GM23338 (cell line): ENCODE measurements at regions not wholly inside any gene's neighbourhood (a gene's known extent, or its start where the extent isn't known, plus 50 kb on each side); places are given as distances from the start of the nearest gene placed in this dataset.

Source experiments
- ATAC-seq: fragments of 200-7000 bp; cut with Tn5 transposase; 3 replicates; pipeline ENCODE4 v1.9.1; 2020
- DNase-seq: peaks from one replicate; pipeline ENCODE4 v3.0.0-alpha.2; 2015; ENCODE audit warnings: low spot score
- H2AFZ ChIP-seq: fragments of 200-600 bp; sonication (generic); 2 replicates; pipeline ENCODE4 v1.8.0; 2016; ENCODE audit warnings: antibody characterized with exemption, mild to moderate bottlenecking, moderate library complexity
- H3F3A ChIP-seq: fragments of 200-600 bp; sonication (generic); replicated peaks from 2 replicates; pipeline ENCODE4 v1.8.0; 2017; ENCODE audit warnings: antibody characterized with exemption, mixed run types, low read depth
- H3K27ac ChIP-seq: fragments of 200-600 bp; sonication (generic); 2 replicates; pipeline ENCODE4 v1.6.1; 2016; ENCODE audit warnings: low read depth
- H3K27me3 ChIP-seq: fragments of 200-600 bp; sonication (generic); 2 replicates; pipeline ENCODE4 v1.8.0; 2016; ENCODE audit warnings: mild to moderate bottlenecking, mixed run types, moderate library complexity; ENCODE audit not compliant: insufficient read depth
- H3K36me3 ChIP-seq: fragments of 200-600 bp; sonication (generic); 2 replicates; pipeline ENCODE4 v1.8.0; 2016; ENCODE audit warnings: mild to moderate bottlenecking; ENCODE audit not compliant: insufficient read depth
- H3K4me1 ChIP-seq: fragments of 200-600 bp; sonication (generic); 2 replicates; pipeline ENCODE4 v1.8.0; 2016; ENCODE audit warnings: mild to moderate bottlenecking, moderate library complexity; ENCODE audit not compliant: insufficient read depth
- H3K4me2 ChIP-seq: fragments of 200-600 bp; sonication (generic); 2 replicates; pipeline ENCODE4 v1.7.1; 2017; ENCODE audit warnings: mixed run types
- H3K4me3 ChIP-seq: fragments of 200-600 bp; sonication (generic); 2 replicates; pipeline ENCODE4 v1.6.1; 2016; ENCODE audit warnings: mixed run types
- H3K79me2 ChIP-seq: fragments of 200-600 bp; sonication (generic); replicated peaks from 2 replicates; pipeline ENCODE4 v1.8.0; 2017; ENCODE audit warnings: mild to moderate bottlenecking; ENCODE audit not compliant: insufficient read depth
- H3K9me2 ChIP-seq: fragments of 200-600 bp; sonication (generic); 2 replicates; pipeline ENCODE4 v1.8.0; 2017; ENCODE audit not compliant: insufficient read depth
- H4K20me1 ChIP-seq: fragments of 200-600 bp; sonication (generic); replicated peaks from 2 replicates; pipeline ENCODE4 v1.8.0; 2017; ENCODE audit warnings: mild to moderate bottlenecking; ENCODE audit not compliant: insufficient read depth
- H3K27ac Mint-ChIP-seq: 2 replicates; pipeline ENCODE4 v1.8.0; 2020; ENCODE audit warnings: inconsistent platforms, mild to moderate bottlenecking, moderate library complexity, mixed read lengths
- H3K27me3 Mint-ChIP-seq: 3 replicates; pipeline ENCODE4 v1.8.0; 2022; ENCODE audit warnings: low read depth, mild to moderate bottlenecking, moderate library complexity, mixed read lengths, inconsistent platforms; ENCODE audit not compliant: insufficient read depth, poor library complexity
- H3K36me3 Mint-ChIP-seq: 3 replicates; pipeline ENCODE4 v1.8.0; 2021; ENCODE audit warnings: low read depth, mild to moderate bottlenecking, inconsistent platforms, moderate library complexity, mixed read lengths
- H3K4me1 Mint-ChIP-seq: 3 replicates; pipeline ENCODE4 v1.8.0; 2020; ENCODE audit warnings: mild to moderate bottlenecking, inconsistent platforms, mixed read lengths
- H3K4me3 Mint-ChIP-seq: 3 replicates; pipeline ENCODE4 v1.8.0; 2021; ENCODE audit warnings: moderate library complexity, mild to moderate bottlenecking, inconsistent platforms, mixed read lengths
- H3K9me3 Mint-ChIP-seq: 3 replicates; pipeline ENCODE4 v1.8.0; 2020; ENCODE audit warnings: moderate library complexity, mild to moderate bottlenecking, inconsistent platforms, mixed read lengths
- CREB1 ChIP-seq: fragments of 250-450 bp; sonication (Bioruptor Pico); IDR thresholded peaks from 2 replicates; pipeline ENCODE4 v1.5.0; 2020; ENCODE audit warnings: low read depth, mild to moderate bottlenecking, moderate library complexity
- CTCF ChIP-seq, 2 experiments: fragments of 200-600 bp in 1 of 2; sonication (generic) in 1 of 2; conservative IDR thresholded peaks; 2 replicates each; pipeline versions ENCODE4 v1.5.1 to v1.6.1; 2016 to 2017; ENCODE audit warnings: antibody characterized with exemption in 2 of 2, low read depth in 2 of 2, mild to moderate bottlenecking in 2 of 2, moderate library complexity in 1 of 2
- EZH2 ChIP-seq: fragments of 200-600 bp; sonication (generic); IDR thresholded peaks from one replicate; pipeline ENCODE4 v1.8.0; 2017; ENCODE audit warnings: antibody characterized with exemption, mild to moderate bottlenecking, low read depth; ENCODE audit not compliant: unreplicated experiment
- EZH2phosphoT487 ChIP-seq: fragments of 200-600 bp; sonication (generic); IDR thresholded peaks from one replicate; pipeline ENCODE4 v1.8.1; 2018; ENCODE audit warnings: antibody characterized with exemption; ENCODE audit not compliant: unreplicated experiment
- NANOG ChIP-seq: IDR thresholded peaks from 2 replicates; pipeline ENCODE4 v1.6.1; 2016; ENCODE audit warnings: antibody characterized with exemption, borderline replicate concordance
- POLR2AphosphoS5 ChIP-seq: IDR thresholded peaks from 2 replicates; pipeline ENCODE4 v1.6.1; 2016; ENCODE audit warnings: antibody characterized with exemption, low read depth
- REST ChIP-seq: IDR thresholded peaks from one replicate; pipeline ENCODE4 v1.6.1; 2018; ENCODE audit warnings: antibody characterized with exemption; ENCODE audit not compliant: unreplicated experiment
- STAT1 ChIP-seq: IDR thresholded peaks from one replicate; pipeline ENCODE4 v1.6.1; 2016; ENCODE audit warnings: antibody characterized with exemption; ENCODE audit not compliant: unreplicated experiment
- ZNF114 ChIP-seq: fragments of 250-450 bp; sonication (Bioruptor Pico); IDR thresholded peaks from 2 replicates; pipeline ENCODE4 v1.5.0; 2020; ENCODE audit warnings: mild to moderate bottlenecking, moderate library complexity
- ZNF462 ChIP-seq: fragments of 250-450 bp; sonication (Bioruptor Pico); IDR thresholded peaks from 2 replicates; pipeline ENCODE4 v1.5.0; 2020; ENCODE audit warnings: mild to moderate bottlenecking, moderate library complexity

- TF ChIP-seq REST (no peak), EZH2 (no peak), CTCF (conservative IDR thresholded peaks at IDR 0.05; ENCODE audit: low read depth in 2 of 2) (no peak)
Observed at GRCh38 chr6:91310178-91310577, 723.3 kb upstream of the MAP3K7 start (continued).

GRCh38 chr6:91305755-91306154 lies 718.9 kb upstream of the MAP3K7 start:
- no peaks in the 10 kb centered on the region for H3F3A ChIP-seq
- Mint-ChIP-seq H3K27me3 (peaks cover 27% of the 10 kb centered on the region), H3K36me3 (peaks cover 5% of the 10 kb centered on the region; the same call in 2 of the 3 replicates), H3K9me3 (peaks cover 11% of the 10 kb centered on the region; the same call in 2 of the 3 replicates), H3K4me3 (no peak overlapping the region), H3K4me1 (peaks cover 3% of the 10 kb centered on the region; the same call in 2 of the 3 replicates), H3K27ac (no peak overlapping the region)
- H3K4me1 ChIP-seq = 0 out of 2 replicates have a peak, but pooled peaks cover under 1% of the 10 kb centered on the region
- no peak overlapping the region for H3K4me3 ChIP-seq
- ATAC-seq (no peak), DNase-seq (no peak)
- no peak overlapping the region for H3K4me2 ChIP-seq
- peaks cover 48% of the 10 kb centered on the region for H3K27me3 ChIP-seq
- H3K36me3 ChIP-seq = no peaks in the 10 kb centered on the region
- H3K79me2 ChIP-seq = no peaks in the 10 kb centered on the region
- no peak for TF ChIP-seq POLR2AphosphoS5
- no peak for TF ChIP-seq CREB1 (CRISPR knock-in tag)
- TF ChIP-seq NANOG = no peak
- TF ChIP-seq ZNF462 (CRISPR knock-in tag) = no peak
- no peak for TF ChIP-seq ZNF114 (CRISPR knock-in tag)
- TF ChIP-seq STAT1 = no peak
- no peak for TF ChIP-seq REST
- no peak for TF ChIP-seq EZH2phosphoT487
- no peaks in the 10 kb centered on the region for H3K9me2 ChIP-seq
- H2AFZ ChIP-seq = no peak overlapping the region
- no peaks in the 10 kb centered on the region for H4K20me1 ChIP-seq
- H3K27ac ChIP-seq = no peak overlapping the region
